ENCODE measurements at regions not wholly inside any gene's neighbourhood (a gene's known extent, or its start where the extent isn't known, plus 50 kb on each side); places are given as distances from the start of the nearest gene placed in this dataset.

GRCh38 chr1:195941314-195941713 lies 666.9 kb downstream of the KCNT2 start:
- Histone ChIP-seq H3K36me3 (ENCODE audit: control insufficient read depth, insufficient read depth, low read length) (no peaks in the 10 kb centered on the region), H3K27me3 (ENCODE audit: control insufficient read depth in 2 of 2, insufficient read depth in 2 of 2, low read length in 2 of 2) (no peaks in the 10 kb centered on the region), H2AFZ (ENCODE audit: low read depth, low read length) (no peak overlapping the region), H3K79me2 (ENCODE audit: control insufficient read depth, insufficient read depth, low read length) (no peaks in the 10 kb centered on the region), H4K20me1 (replicated peaks; ENCODE audit: control insufficient read depth, insufficient read depth, low read length) (no peaks in the 10 kb centered on the region), H3K27ac (ENCODE audit: extremely low read depth, low read depth, low read length) (no peak overlapping the region), H3K9me1 (ENCODE audit: control insufficient read depth, insufficient read depth, low read length) (no peaks in the 10 kb centered on the region), H3K4me1 (replicated peaks in 1 of 2; ENCODE audit: control insufficient read depth in 2 of 2, insufficient read depth in 2 of 2, low read length in 2 of 2) (no peaks in the 10 kb centered on the region), H3K4me3 (no peak overlapping the region), H3K4me2 (ENCODE audit: insufficient read depth, low read length) (no peak overlapping the region), H3K9ac (ENCODE audit: insufficient read depth in 1 of 2, low read depth in 2 of 2, low read length in 2 of 2) (no peak overlapping the region), H3K9me3 (replicated peaks; ENCODE audit: control insufficient read depth, insufficient read depth, low read depth, low read length) (no peaks in the 10 kb centered on the region)
- FAIRE-seq (no peak), ATAC-seq (no peak), DNase-seq (ENCODE audit: extremely low read depth in 1 of 4, low spot score in 3 of 4) (no peak)
- intact Hi-C loops (cut with micrococcal nuclease) (loop anchor here (5.0 kb wide), 1 partner anchor 201 kb away; no protein-coding TSS in a partner anchor), in situ Hi-C loops (cut with MboI) (no loop called here)
- CTCF ChIA-PET (ENCODE audit: low intra/inter-chr PET ratio), result no interaction called here
- BruUV-seq (replicated peaks), result no TSS peak
- POLR2A ChIA-PET, result no interaction called here
- no peak for TF ChIP-seq ZFP36 (IDR thresholded peaks at IDR 0.05; ENCODE audit: low read depth, low read length, partially characterized antibody)
- no peak for TF ChIP-seq NFE2 (IDR thresholded peaks at IDR 0.05; ENCODE audit: low read depth)
- 39% methylated on average over 1 of the region's 1 CpG for WGBS (ENCODE audit: insufficient coverage, low coverage, missing lambda C conversion rate)

- H3K4me2 ChIP-seq (ENCODE audit: insufficient read depth, low read length), result no peak overlapping the region
- H3K36me3 ChIP-seq (ENCODE audit: control insufficient read depth, insufficient read depth, low read length), result no peaks in the 10 kb centered on the region
- DNase-seq (ENCODE audit: extremely low read depth in 1 of 4, low spot score in 3 of 4) (peak in 2 of 4 experiments; percentile 15 to 28), FAIRE-seq (peak; percentile 56), ATAC-seq (peak; percentile 80)
- H3K79me2 ChIP-seq (ENCODE audit: control insufficient read depth, insufficient read depth, low read length), result no peaks in the 10 kb centered on the region
- no peak overlapping the region for H3K4me3 ChIP-seq
- no peaks in the 10 kb centered on the region for H3K9me1 ChIP-seq (ENCODE audit: control insufficient read depth, insufficient read depth, low read length)
- no peak overlapping the region for H3K9ac ChIP-seq (ENCODE audit: insufficient read depth in 1 of 2, low read depth in 2 of 2, low read length in 2 of 2)
- intact Hi-C loops (cut with micrococcal nuclease) (loop anchor here (1.0 to 5.0 kb wide), 2 partner anchors 202 to 369 kb away; no protein-coding TSS in a partner anchor), in situ Hi-C loops (cut with MboI) (no loop called here)
- no TSS peak for BruUV-seq (replicated peaks)
- H2AFZ ChIP-seq (ENCODE audit: low read depth, low read length), result no peak overlapping the region
- H3K27me3 ChIP-seq (ENCODE audit: control insufficient read depth in 2 of 2, insufficient read depth in 2 of 2, low read length in 2 of 2), result no peaks in the 10 kb centered on the region
- no peak overlapping the region for H3K27ac ChIP-seq (ENCODE audit: extremely low read depth, low read depth, low read length)
- no peaks in the 10 kb centered on the region for H4K20me1 ChIP-seq (replicated peaks; ENCODE audit: control insufficient read depth, insufficient read depth, low read length)
- no peaks in the 10 kb centered on the region for H3K9me3 ChIP-seq (replicated peaks; ENCODE audit: control insufficient read depth, insufficient read depth, low read depth, low read length)
- ChIA-PET CTCF (ENCODE audit: low intra/inter-chr PET ratio) (interaction anchor here (1.2 kb wide), 1 partner anchor 209 kb away, joined by 3 read pairs; no protein-coding TSS in a partner anchor), POLR2A (no interaction called here)
- H3K4me1 ChIP-seq (replicated peaks in 1 of 2; ENCODE audit: control insufficient read depth in 2 of 2, insufficient read depth in 2 of 2, low read length in 2 of 2), result no peaks in the 10 kb centered on the region
- 19% methylated on average over 3 of the region's 3 CpGs for WGBS (ENCODE audit: insufficient coverage, low coverage, missing lambda C conversion rate)
- TF ChIP-seq ZNF707 (CRISPR knock-in tag; conservative IDR thresholded peaks at IDR 0.05), result no peak
- TF ChIP-seq RAD21 (CRISPR knock-in tag; conservative IDR thresholded peaks at IDR 0.05 in 1 of 2, IDR thresholded peaks at IDR 0.05 in 1 of 2), result peak in 1 of 2 experiments; percentile 59; a peak in 2 of 4 replicates
- TF ChIP-seq FOXJ2 (tag; IDR thresholded peaks at IDR 0.05), result peak; percentile 50; the same call in 1 of the 2 replicates
- peak; percentile 30; the same call in 1 of the 2 replicates for TF ChIP-seq REST (IDR thresholded peaks at IDR 0.05; ENCODE audit: borderline replicate concordance)
- no peak for TF ChIP-seq REST (CRISPR knock-in tag; IDR thresholded peaks at IDR 0.05; ENCODE audit: low read depth)
Measured at GRCh38 chr1:195939844-195940243, 668.4 kb downstream of the KCNT2 start.

Measured in K562 (cell line).